ENCODE measurements at regions not wholly inside any gene's neighbourhood (a gene's known extent, or its start where the extent isn't known, plus 50 kb on each side); places are given as distances from the start of the nearest gene placed in this dataset.
"Not testable (repeated sequence)": the region's sequence is repeated elsewhere in the genome, so short reads cannot be mapped to it uniquely, and the experiment has no call there.

GRCh38 chr13:70616847-70617246 lies 508.6 kb upstream of the KLHL1 start:
- FAIRE-seq, result no peak

- FAIRE-seq, result no peak
Measured at GRCh38 chr13:70613295-70613694, 505.0 kb upstream of the KLHL1 start.

DNA sequence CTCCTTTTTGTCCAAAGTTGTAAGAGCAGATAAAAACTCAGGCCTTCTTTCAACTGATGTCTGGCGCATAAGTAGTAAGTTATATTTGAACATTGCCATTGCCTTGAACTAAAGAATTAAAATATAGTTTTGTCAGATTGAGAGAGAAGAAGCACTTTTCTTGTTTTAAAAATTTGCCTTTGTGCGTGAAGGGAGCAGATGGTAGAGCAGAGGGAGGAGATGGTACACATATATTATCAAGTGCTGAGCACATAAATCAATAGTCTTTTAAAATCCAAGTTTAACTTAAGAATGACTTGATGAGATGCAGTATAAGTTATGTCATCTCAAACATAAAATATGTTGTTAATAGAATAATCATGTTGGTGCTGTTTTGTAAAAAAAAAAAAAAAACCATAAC lies 504.6 kb upstream of the KLHL1 start:
- FAIRE-seq, result no peak

DNA sequence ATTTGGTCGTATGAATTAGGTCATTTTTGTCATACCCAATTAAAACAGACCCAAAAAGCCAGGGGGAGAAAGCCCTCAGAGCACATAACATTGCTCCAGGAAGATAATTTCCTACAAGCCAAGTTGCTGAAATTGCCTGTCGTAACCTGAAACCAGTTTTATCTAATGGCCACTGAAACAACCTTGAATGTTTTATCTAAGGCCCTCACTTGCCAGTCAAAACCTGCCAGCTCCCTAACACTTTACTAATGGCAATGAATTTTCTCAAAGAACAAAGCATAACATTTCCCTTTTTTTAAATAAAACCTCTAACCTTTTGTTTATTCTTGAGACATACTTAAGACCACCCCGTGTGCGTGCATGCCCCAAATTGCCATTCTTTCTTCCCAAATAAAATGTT lies 496.2 kb upstream of the KLHL1 start:
- no peak for FAIRE-seq

DNA sequence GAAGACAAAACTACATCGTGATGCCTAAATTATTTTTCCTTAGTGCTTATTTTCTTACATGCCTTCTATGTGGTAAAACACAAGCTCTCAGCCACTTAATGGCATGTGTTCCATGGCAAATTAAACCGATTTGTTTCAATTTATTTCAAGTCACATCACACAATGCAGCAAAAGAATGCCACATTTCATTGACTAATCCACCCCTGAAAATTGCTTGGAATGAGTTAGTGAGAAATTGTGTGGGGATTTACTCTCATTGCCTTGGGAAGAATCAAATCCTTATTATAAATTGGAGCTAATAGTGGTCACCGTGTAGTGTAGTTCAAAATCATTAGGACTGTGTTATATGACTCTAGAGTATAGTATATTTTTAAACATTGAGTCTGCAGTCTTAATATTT lies 485.5 kb upstream of the KLHL1 start:
- no peak for FAIRE-seq

- FAIRE-seq, result no peak
Measured at GRCh38 chr13:70585109-70585508, 476.9 kb upstream of the KLHL1 start.

DNA sequence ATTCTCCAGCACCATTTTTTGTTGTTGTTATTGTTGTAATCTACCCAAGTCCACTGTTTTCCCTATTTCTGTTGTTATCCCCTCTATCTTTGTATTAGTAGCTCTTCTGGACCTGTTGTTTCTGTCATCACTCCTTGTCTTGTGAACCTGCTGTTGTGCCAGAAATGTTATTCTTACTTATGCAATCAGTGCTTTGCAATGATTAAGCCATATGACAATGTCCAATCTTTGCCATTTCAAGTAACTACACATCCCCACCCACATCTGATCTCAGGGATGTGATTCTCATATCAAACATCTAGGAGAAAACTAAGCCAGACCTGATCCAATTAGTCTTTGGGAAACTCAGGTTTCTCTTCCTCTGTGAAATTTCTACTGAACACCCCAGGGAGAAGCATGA lies 472.6 kb upstream of the KLHL1 start:
- FAIRE-seq, result no peak

GRCh38 chr13:70579941-70580340 lies 471.7 kb upstream of the KLHL1 start:
- no peak for FAIRE-seq

- no peak for FAIRE-seq
Measured at GRCh38 chr13:70571221-70571620, 463.0 kb upstream of the KLHL1 start.

- FAIRE-seq, result peak; percentile 100
Measured at GRCh38 chr13:70568571-70568970, 460.3 kb upstream of the KLHL1 start.

DNA sequence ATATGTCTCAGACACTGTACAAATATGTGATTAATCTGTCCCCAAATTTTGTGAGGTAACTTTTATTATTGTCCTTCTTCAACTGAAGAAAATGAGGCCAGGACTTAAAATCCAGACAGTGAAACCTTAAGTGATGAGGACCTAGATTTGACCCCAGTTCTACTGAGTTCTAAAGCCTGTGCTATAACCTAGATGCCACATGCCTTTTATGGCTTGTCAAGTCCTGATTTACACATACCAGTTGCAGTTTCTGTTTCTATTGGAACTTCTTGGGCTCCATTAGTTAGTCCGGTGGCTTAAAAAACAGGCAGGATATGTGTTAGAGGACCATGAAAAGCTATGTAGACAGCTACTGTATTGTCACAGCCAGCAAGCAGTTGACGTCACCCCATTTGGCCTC lies 436.5 kb upstream of the KLHL1 start:
- no peak for FAIRE-seq

DNA sequence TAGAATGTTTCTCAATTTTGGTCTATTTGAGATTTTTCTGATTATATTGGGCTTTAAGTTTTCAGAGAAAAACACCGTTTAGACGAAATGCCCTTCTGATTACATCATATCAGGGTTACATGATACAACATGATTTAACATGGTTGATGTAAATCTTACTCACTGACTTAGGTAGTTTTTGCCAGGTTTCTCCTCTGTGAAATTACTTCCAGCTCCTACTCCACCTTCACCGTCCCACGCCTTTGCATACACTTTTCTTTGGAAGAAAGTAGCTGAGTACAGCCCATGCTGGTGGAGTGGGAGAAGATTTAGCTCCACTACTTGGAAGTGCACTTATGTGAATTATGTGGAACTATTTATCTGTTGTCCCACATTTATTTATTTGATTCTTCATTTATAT lies 433.2 kb upstream of the KLHL1 start:
- no peak for FAIRE-seq

DNA sequence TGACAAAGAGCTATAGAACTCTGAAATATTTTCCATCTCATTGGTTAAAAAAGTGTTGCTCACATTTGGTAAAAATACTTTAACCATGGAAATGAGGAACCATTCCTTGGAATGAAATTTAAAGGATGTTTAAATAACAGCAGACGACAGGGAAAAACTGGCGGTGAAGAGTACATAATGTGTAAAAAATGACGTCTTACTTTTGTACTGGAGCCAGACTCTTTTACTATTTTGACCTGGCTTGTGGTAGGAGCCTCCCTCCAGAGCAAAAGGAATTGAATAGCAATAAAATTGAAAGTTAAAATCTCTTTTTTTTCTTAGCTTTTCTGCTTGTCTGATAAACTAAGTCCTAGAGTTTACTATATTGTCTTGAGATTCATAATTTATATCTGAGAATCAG lies 426.2 kb upstream of the KLHL1 start:
- no peak for FAIRE-seq

DNA sequence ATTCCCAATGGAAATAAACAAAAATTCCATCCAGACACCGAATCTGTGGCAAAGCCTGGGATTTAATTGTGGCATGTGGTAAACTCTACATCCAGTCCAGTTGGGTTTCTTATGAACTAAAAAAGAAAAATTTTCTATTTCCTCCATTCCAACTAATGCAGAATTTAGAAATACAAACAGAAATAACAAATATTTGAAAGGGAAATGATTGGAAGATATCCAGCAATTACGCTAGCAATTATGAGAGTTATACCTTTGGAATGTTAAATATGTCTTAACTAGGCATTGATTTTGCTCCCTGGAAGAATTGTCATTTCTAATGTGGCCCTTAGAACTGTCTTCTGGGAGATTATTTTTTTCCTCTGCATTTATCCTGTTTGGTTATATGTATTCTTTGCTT lies 421.4 kb upstream of the KLHL1 start:
- FAIRE-seq, result no peak

GRCh38 chr13:70527599-70527998 lies 419.3 kb upstream of the KLHL1 start:
- no peak for FAIRE-seq

DNA sequence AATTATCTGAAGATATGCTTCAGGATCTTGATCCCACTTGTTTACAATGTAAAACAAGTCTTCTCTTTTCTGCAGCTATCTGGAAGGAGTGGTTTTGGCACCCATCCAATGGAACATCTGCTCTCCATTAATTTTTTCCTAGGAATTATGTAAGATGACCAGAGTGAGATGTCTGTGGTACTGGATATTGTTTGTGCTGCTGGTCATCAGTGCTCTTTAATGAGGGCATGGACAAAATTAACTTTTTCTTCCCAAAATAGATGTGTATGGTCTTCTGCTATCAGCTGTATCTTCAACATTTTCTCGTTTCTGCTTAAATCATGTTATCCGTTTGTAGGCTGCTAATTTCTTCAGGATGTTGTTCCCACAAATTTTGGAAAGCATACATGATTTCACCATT lies 415.4 kb upstream of the KLHL1 start:
- FAIRE-seq, result no peak

- no peak for FAIRE-seq
Measured at GRCh38 chr13:70520275-70521036, 412.2 kb upstream of the KLHL1 start.

DNA sequence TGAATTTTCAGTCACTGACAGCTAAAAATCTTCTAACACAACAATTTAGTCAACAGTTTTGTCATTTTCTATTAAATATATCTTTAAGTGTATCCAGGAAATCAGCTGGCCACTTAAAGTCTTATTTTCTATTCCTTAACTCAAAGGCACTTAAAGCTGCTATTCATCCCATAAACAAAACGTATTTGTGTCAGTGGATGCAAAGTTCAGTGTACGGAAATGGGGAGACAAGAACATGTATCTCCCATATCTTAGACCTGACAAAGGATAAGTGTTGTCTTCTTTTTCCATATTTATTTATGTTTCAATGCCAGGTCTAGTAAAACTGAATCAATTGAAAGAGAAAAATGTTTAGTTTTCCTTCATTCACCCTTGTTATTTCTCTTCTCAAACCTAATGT lies 409.8 kb upstream of the KLHL1 start:
- FAIRE-seq, result no peak

DNA sequence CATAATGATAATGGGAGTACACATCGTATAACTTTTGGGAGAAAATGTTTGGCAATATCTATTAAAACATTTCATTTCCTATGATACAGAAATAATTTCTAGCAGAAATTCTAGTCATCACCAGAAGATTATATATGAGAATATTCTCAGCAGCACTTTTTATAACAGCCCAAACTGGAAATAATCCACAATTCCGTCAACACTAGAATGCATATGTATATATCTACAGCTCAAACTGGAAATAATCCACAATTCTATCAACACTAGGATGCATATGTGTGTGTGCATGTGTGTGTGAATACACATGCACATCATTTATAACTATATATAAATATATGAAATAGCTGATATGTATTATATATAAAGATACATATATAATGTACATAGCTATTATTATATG lies 408.0 kb upstream of the KLHL1 start:
- no peak for FAIRE-seq

DNA sequence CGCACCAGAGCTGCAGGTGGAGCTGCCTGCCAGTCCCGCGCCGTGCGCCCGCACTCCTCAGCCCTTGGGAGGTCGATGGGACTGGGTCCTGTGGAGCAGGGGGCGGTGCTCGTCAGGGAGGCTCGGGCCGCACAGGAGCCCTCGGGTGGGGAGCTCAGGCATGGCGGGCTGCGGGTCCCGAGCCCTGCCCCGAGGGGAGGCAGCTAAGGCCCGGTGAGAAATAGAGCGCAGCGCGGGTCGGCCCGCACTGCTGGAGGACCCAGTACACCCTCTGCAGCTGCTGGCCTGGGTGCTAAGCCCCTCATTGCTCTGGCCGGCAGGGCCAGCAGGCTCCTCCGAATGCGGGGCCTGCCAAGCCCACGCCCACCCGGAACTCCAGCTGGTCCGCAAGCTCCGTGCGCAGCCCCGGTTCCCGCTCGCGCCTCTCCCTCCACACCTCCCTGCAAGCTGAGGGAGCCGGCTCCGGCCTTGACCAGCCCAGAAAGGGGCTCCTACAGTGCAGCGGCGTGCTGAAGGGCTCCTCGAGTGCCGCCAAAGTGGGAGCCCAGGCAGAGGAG lies 403.7 kb upstream of the KLHL1 start:
- not testable (repeated sequence) for FAIRE-seq

GRCh38 chr13:70505809-70506208 lies 397.6 kb upstream of the KLHL1 start:
- FAIRE-seq, result no peak

GRCh38 chr13:70502944-70503343 lies 394.7 kb upstream of the KLHL1 start:
- no peak for FAIRE-seq

DNA sequence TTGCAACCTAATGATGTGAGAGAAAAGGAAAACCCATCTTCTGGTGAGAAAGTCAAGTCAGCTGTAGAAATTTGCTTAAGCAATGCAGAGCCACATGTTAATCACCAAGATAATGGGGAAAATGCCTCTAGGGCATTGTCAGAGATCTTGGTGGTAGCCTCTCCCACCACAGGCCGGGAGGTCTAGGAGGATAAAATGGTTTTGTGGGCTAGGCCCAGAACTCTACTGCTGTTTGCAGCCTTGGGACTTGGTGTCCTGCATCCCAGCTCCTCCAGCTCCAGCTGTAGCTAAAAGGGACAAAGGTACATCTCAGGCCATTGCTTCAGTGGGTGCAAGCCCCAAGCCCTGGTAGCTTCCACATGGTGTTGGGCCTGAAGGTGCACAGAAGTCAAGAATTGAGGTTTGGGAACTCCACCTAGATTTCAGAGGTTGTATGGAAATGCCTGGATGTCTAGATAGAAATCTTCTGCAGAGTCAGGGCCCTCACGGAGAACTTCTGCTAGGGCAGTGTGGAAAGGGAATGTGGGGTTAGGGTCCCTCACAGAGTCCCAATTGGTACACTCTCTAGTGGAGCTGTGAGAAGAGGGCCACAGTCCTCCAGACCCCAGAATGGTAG lies 382.2 kb upstream of the KLHL1 start:
- FAIRE-seq, result no peak

- no peak for FAIRE-seq
Measured at GRCh38 chr13:70484931-70485330, 376.7 kb upstream of the KLHL1 start.
